Kidney (tissue), 13 donors: ENCODE measurements at regions not wholly inside any gene's neighbourhood (a gene's known extent, or its start where the extent isn't known, plus 50 kb on each side); places are given as distances from the start of the nearest gene placed in this dataset.

Experiments
- DNase-seq, 5 donors: peaks; one replicate each; pipeline ENCODE4 v3.0.0-alpha.2; 2013 to 2020
- FAIRE-seq: peaks from 2 replicates; lab custom pipeline; 2012; peaks lifted over from hg19 to GRCh38; lab: Jason Lieb, UNC
- H3K27ac ChIP-seq, 2 donors: one replicate each; pipeline ENCODE4 v1.7.0; 2013; ENCODE audit warnings: low read depth in 2 of 2, low read length in 2 of 2, inconsistent platforms in 1 of 2
- H3K27me3 ChIP-seq: one replicate; pipeline ENCODE4 v1.7.1; 2013; ENCODE audit warnings: low read length, inconsistent platforms; ENCODE audit not compliant: control insufficient read depth, insufficient read depth
- H3K36me3 ChIP-seq, 3 donors: one replicate each; pipeline versions ENCODE4 v1.7.0 to v1.7.1; 2013; ENCODE audit warnings: low read length in 3 of 3, control low read depth in 1 of 3, inconsistent platforms in 1 of 3; ENCODE audit not compliant: insufficient read depth in 3 of 3, control insufficient read depth in 2 of 3
- H3K4me1 ChIP-seq, 3 donors: one replicate each; pipeline versions ENCODE4 v1.7.0 to v1.7.1; 2013; ENCODE audit warnings: low read length in 3 of 3, inconsistent platforms in 1 of 3, low read depth in 1 of 3; ENCODE audit not compliant: control insufficient read depth in 2 of 3, insufficient read depth in 2 of 3
- H3K4me3 ChIP-seq, 3 donors: one replicate each; pipeline versions ENCODE4 v1.7.0 to v1.8.1; 2013; ENCODE audit warnings: low read length in 3 of 3, control low read depth in 1 of 3, inconsistent platforms in 1 of 3
- H3K9ac ChIP-seq, 3 donors: one replicate each; pipeline versions ENCODE4 v1.7.0 to v1.7.1; 2013; ENCODE audit warnings: low read length in 3 of 3, control low read depth in 1 of 3, inconsistent platforms in 1 of 3
- H3K9me3 ChIP-seq, 3 donors: one replicate each; pipeline versions ENCODE4 v1.7.0 to v1.7.1; 2013; ENCODE audit warnings: low read length in 3 of 3, control low read depth in 1 of 3, inconsistent platforms in 1 of 3; ENCODE audit not compliant: control insufficient read depth in 2 of 3, insufficient read depth in 1 of 3
- intact Hi-C: fragments of 100-400 bp; cut with DNase I; formaldehyde crosslinking; loops from one replicate; pipeline ENCODE4 v1.11.1; 2022
- TF ChIP-seq, protein P1 (sequence below): IDR thresholded peaks from 3 replicates; pipeline ENCODE4 v1.5.1; 2012; ENCODE audit warnings: mild to moderate bottlenecking, moderate library complexity, borderline replicate concordance; ENCODE audit not compliant: insufficient read depth; ENCODE audit errors: extremely low read depth
- donor health status: control.
- donor health status: control.
- donor health status: control.
- donor health status: control.
- donor health status: control.
- donor health status: DM: yes; HTN: yes; CAD: no.
- donor health status: Normal renal cell carcinoma (clear cell type).

DNA sequence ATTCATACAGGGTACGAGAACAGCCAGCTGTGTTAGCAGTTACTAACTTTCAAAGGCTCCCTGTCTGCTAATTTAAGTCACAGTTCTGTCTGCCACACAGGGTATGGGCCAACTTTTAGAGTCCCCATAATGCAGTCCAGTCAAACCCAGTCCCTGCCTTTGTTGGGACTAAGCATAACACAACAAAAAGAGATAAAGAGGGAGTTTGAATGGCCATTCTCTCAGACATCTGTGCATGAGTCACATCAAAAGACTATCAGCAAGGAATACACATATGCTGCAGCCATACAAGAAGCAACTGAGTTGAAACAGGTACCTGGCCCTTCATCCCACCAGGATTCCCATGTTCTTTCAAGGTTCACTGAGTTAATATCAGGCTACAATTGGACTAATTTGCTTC is 744.5 kb upstream of the C9orf72 start:
- Histone ChIP-seq H3K36me3 (no peaks in the 10 kb centered on the region), H3K27me3 (no peaks in the 10 kb centered on the region), H3K9me3 (no peaks in the 10 kb centered on the region), H3K4me3 (no peak overlapping the region), H3K27ac (no peak overlapping the region), H3K4me1 (no peaks in the 10 kb centered on the region), H3K9ac (no peak overlapping the region)
- no peak for FAIRE-seq
- TF ChIP-seq, protein P1, sequence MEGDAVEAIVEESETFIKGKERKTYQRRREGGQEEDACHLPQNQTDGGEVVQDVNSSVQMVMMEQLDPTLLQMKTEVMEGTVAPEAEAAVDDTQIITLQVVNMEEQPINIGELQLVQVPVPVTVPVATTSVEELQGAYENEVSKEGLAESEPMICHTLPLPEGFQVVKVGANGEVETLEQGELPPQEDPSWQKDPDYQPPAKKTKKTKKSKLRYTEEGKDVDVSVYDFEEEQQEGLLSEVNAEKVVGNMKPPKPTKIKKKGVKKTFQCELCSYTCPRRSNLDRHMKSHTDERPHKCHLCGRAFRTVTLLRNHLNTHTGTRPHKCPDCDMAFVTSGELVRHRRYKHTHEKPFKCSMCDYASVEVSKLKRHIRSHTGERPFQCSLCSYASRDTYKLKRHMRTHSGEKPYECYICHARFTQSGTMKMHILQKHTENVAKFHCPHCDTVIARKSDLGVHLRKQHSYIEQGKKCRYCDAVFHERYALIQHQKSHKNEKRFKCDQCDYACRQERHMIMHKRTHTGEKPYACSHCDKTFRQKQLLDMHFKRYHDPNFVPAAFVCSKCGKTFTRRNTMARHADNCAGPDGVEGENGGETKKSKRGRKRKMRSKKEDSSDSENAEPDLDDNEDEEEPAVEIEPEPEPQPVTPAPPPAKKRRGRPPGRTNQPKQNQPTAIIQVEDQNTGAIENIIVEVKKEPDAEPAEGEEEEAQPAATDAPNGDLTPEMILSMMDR, result no peak
- intact Hi-C loops, result no loop called here
- DNase-seq, result no peak

DNA sequence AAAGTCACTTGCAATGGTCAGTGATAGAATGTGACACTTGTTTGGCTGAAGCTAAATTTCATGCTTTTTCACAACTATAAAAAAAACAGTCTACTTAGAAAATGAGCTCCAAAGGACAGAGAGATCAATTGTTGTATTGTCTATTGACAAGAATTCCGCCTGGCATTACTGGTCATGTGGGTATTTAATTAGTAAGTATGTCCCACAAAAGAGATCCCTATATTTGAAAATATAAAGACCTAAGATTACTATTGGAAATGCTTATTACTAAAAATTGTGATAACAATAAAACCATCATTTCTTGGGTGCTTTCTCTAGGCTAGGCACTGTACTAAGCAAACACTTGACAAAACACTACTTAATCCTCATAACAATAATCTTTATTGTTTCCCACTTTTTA is 745.2 kb upstream of the C9orf72 start:
- H3K27me3 ChIP-seq, result no peaks in the 10 kb centered on the region
- no peak overlapping the region for H3K4me3 ChIP-seq
- no peak for DNase-seq
- H3K36me3 ChIP-seq, result no peaks in the 10 kb centered on the region
- intact Hi-C loops, result no loop called here
- H3K27ac ChIP-seq, result no peak overlapping the region
- TF ChIP-seq, protein P1, result no peak
- H3K4me1 ChIP-seq, result no peaks in the 10 kb centered on the region
- no peak for FAIRE-seq
- H3K9me3 ChIP-seq, result no peaks in the 10 kb centered on the region
- H3K9ac ChIP-seq, result no peak overlapping the region

DNA sequence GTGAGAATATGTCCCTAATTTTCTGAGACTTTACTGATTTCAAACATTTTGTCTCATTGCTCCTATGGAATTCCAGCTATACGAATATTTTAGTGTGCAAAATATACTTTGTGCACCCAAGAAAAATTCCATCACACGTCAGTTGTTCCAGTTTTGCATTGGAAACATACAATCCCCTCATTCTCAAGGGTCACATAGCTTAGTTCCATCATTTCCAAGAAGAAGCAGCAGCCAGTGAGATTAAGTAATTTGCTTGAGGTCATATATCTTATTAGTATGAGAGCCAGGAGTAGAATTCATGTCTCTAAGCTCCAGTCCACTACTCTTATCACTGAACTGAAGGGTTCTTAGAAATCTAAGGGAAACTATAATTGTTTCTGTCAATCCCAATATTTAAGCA is 746.7 kb upstream of the C9orf72 start:
- Histone ChIP-seq H3K9me3 (no peaks in the 10 kb centered on the region), H3K27me3 (no peaks in the 10 kb centered on the region), H3K9ac (no peak overlapping the region), H3K36me3 (no peaks in the 10 kb centered on the region), H3K27ac (no peak overlapping the region), H3K4me1 (no peaks in the 10 kb centered on the region), H3K4me3 (no peak overlapping the region)
- FAIRE-seq (no peak), DNase-seq (no peak)
- intact Hi-C loops, result no loop called here
- TF ChIP-seq, protein P1, result no peak

DNA sequence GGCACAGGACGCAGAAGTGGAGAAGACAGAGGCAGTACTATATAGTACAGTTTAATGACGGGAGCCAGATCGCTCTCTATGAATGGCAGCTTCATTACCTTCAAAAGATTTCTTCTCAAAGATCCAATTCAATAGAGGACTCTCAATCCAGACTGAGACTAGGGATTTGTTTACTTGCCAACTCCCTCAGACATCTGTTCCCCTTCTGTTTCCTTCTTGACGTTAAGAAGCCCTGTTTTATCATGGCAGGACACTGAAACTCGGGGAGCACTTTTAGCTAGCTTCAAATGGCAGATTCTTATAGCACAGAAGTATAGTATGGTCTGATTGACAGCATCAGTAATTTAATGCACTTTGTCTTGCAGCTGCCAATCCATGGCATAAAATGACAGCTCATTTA is 747.3 kb upstream of the C9orf72 start:
- DNase-seq (no peak), FAIRE-seq (no peak)
- Histone ChIP-seq H3K27me3 (no peaks in the 10 kb centered on the region), H3K9me3 (no peaks in the 10 kb centered on the region), H3K27ac (no peak overlapping the region), H3K4me3 (no peak overlapping the region), H3K36me3 (no peaks in the 10 kb centered on the region), H3K4me1 (no peaks in the 10 kb centered on the region), H3K9ac (no peak overlapping the region)
- TF ChIP-seq, protein P1, result no peak
- intact Hi-C loops, result no loop called here
